GM12878 (cell line): ENCODE measurements at regions not wholly inside any gene's neighbourhood (a gene's known extent, or its start where the extent isn't known, plus 50 kb on each side); places are given as distances from the start of the nearest gene placed in this dataset.

ENCODE experiments used
- ATAC-seq: fragments of 200-7000 bp; cut with Tn5 transposase; 3 replicates; pipeline ENCODE4 v1.9.1; 2020; ENCODE audit warnings: mild to moderate bottlenecking, moderate library complexity
- BruUV-seq: library from RNA; stranded (reverse); fragments of 400-500 nt; replicated peaks from 2 replicates; lab custom pipeline; 2021; lab: Mats Ljungman, UMichigan
- CTCF ChIA-PET: fragments of 300-600 bp; sonication (Branson Sonifier 250); formaldehyde crosslinking; extraction: SDS; loops from one replicate; lab custom pipeline; 2021; ENCODE audit warnings: inconsistent platforms; lab: Yijun Ruan, JAX
- POLR2A ChIA-PET: fragments of 350-600 bp; formaldehyde crosslinking; extraction: SDS; loops from one replicate; lab custom pipeline; 2021; ENCODE audit warnings: inconsistent platforms; lab: Charles Lee
- RAD21 ChIA-PET: fragments of 300-600 bp; sonication (Branson Sonifier 250); formaldehyde crosslinking; loops from one replicate; lab custom pipeline; 2023; ENCODE audit warnings: antibody characterized with exemption; ENCODE audit not compliant: unreplicated experiment; lab: Charles Lee
- SMC1A ChIA-PET: fragments of 300-600 bp; sonication (Branson Sonifier 250); formaldehyde crosslinking; loops from one replicate; lab custom pipeline; 2023; ENCODE audit not compliant: unreplicated experiment, uncharacterized antibody; lab: Charles Lee
- DNase-seq: peaks from one replicate; pipeline ENCODE4 v3.0.0-alpha.2; 2011; ENCODE audit warnings: low read depth, low spot score
- FAIRE-seq: peaks from 3 replicates; lab custom pipeline; 2011; peaks lifted over from hg19 to GRCh38; lab: Jason Lieb, UNC
- H2AFZ ChIP-seq: 2 replicates; pipeline ENCODE4 v1.6.0; 2011; ENCODE audit warnings: low read depth, low read length, control low read depth; ENCODE audit not compliant: control insufficient read depth
- H3K27ac ChIP-seq: 2 replicates; pipeline ENCODE4 v1.5.1; 2011; ENCODE audit warnings: control low read depth; ENCODE audit not compliant: control insufficient read depth, insufficient read depth
- H3K27me3 ChIP-seq, 2 experiments: replicated peaks in 1 of 2; 2 replicates each; pipeline versions ENCODE4 v1.6.0 to v1.6.1; 2011; ENCODE audit warnings: low read length in 1 of 2; ENCODE audit not compliant: control insufficient read depth in 2 of 2, insufficient read depth in 2 of 2
- H3K36me3 ChIP-seq, 2 experiments: 2 replicates each; pipeline ENCODE4 v1.5.1; 2011; ENCODE audit warnings: low read length in 1 of 2; ENCODE audit not compliant: control insufficient read depth in 2 of 2, insufficient read depth in 2 of 2
- H3K4me1 ChIP-seq: 2 replicates; pipeline ENCODE4 v1.6.1; 2011; ENCODE audit warnings: mild to moderate bottlenecking, low read length, moderate library complexity, mixed read lengths; ENCODE audit not compliant: control insufficient read depth, insufficient read depth
- H3K4me2 ChIP-seq: 2 replicates; pipeline ENCODE4 v1.6.0; 2011; ENCODE audit warnings: control low read depth; ENCODE audit not compliant: control insufficient read depth, insufficient read depth
- H3K4me3 ChIP-seq: fragments of 200-600 bp; sonication (generic); 2 replicates; pipeline ENCODE4 v1.5.1; 2016
- H3K79me2 ChIP-seq: 2 replicates; pipeline ENCODE4 v1.6.0; 2011; ENCODE audit warnings: low read length; ENCODE audit not compliant: control insufficient read depth, insufficient read depth
- H3K9ac ChIP-seq: 2 replicates; pipeline ENCODE4 v1.8.0; 2011; ENCODE audit warnings: low read length, control low read depth, mixed read lengths; ENCODE audit not compliant: control insufficient read depth, insufficient read depth
- H3K9me3 ChIP-seq: replicated peaks from 3 replicates; pipeline ENCODE4 v1.5.1; 2011; ENCODE audit warnings: mild to moderate bottlenecking, low read length; ENCODE audit not compliant: control insufficient read depth, insufficient read depth
- H4K20me1 ChIP-seq: 2 replicates; pipeline ENCODE4 v1.6.0; 2011; ENCODE audit not compliant: control insufficient read depth, insufficient read depth
- MYC ChIP-seq: IDR thresholded peaks from 2 replicates; pipeline ENCODE4 v1.6.1; 2011; ENCODE audit warnings: mild to moderate bottlenecking, low read length, moderate library complexity, inconsistent platforms; ENCODE audit not compliant: insufficient read depth, insufficient replicate concordance, insufficient read length, severe bottlenecking
- RAD51 ChIP-seq: fragments of 450-650 bp; IDR thresholded peaks from 2 replicates; pipeline ENCODE4 v1.6.1; 2016; ENCODE audit warnings: moderate library complexity, mild to moderate bottlenecking, inconsistent platforms
- SMAD1 ChIP-seq: fragments of 450-650 bp; IDR thresholded peaks from 2 replicates; pipeline ENCODE4 v1.6.1; 2018; ENCODE audit warnings: mild to moderate bottlenecking, low read depth; ENCODE audit not compliant: partially characterized antibody
- SUPT20H ChIP-seq: IDR thresholded peaks from 2 replicates; pipeline ENCODE4 v1.6.1; 2011; ENCODE audit warnings: low read depth, mild to moderate bottlenecking, low read length, moderate library complexity, borderline replicate concordance; ENCODE audit not compliant: control insufficient read depth
- ZNF207 ChIP-seq: fragments of 450-650 bp; IDR thresholded peaks from 2 replicates; pipeline ENCODE4 v1.6.1; 2014; ENCODE audit warnings: antibody characterized with exemption, mild to moderate bottlenecking, borderline replicate concordance
- ZNF24 ChIP-seq: fragments of 450-650 bp; IDR thresholded peaks from 2 replicates; pipeline ENCODE4 v1.6.1; 2017; ENCODE audit warnings: antibody characterized with exemption, mild to moderate bottlenecking
- WGBS: methylation state at CpG from one replicate; pipeline ENCODE4 v1.1.6; 2016; ENCODE audit warnings: low lambda C conversion rate; ENCODE audit not compliant: insufficient replicate concordance, insufficient coverage; ENCODE audit errors: missing lambda C conversion rate; 5-methylcytosine and 5-hydroxymethylcytosine counted together
- in situ Hi-C: fragments of 300-500 bp; cut with MboI; formaldehyde crosslinking; loops from 9 replicates; pipeline ENCODE4 v1.14.3; 2018; ENCODE audit warnings: mixed read lengths
- intact Hi-C: fragments of 100-400 bp; cut with micrococcal nuclease; formaldehyde crosslinking; loops from one replicate; pipeline ENCODE4 v1.14.2; 2022; ENCODE audit not compliant: unreplicated experiment
- TF ChIP-seq, protein P1 (sequence below): IDR thresholded peaks from 2 replicates; pipeline ENCODE4 v1.6.1; 2011; ENCODE audit warnings: borderline replicate concordance, low read depth, mild to moderate bottlenecking, moderate library complexity, low read length; ENCODE audit not compliant: insufficient read depth, poor library complexity, severe bottlenecking
- TF ChIP-seq, protein P2 (sequence below): IDR thresholded peaks from 2 replicates; pipeline ENCODE4 v1.6.1; 2012; ENCODE audit warnings: low read depth, low read length, improper control_type of control experiment
- TF ChIP-seq, protein P3 (sequence below): IDR thresholded peaks from 2 replicates; pipeline ENCODE4 v1.6.1; 2011; ENCODE audit warnings: low read depth, low read length, improper control_type of control experiment, borderline replicate concordance
- TF ChIP-seq, protein P4 (sequence below): IDR thresholded peaks from 2 replicates; pipeline ENCODE4 v1.6.1; 2012; ENCODE audit warnings: low read length, inconsistent platforms

DNA sequence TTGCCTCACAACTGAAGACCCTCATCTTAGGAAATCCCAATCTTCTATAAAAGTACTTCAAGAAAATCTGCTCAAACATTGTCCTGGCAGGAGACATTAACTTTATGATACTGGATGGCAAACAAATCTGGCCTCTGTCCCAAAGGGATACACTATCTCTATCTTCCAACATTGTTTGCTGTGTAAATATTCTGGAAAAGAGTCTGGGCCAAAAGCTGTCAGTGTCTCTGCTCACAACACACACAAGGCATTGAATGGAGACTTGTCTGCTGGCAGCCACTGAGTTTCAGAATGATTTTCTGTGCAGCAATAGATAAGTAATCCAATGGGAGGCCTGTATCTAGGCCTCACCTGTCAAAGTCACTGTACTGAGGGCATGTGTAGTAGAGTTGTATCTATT, 471.1 kb downstream of the DMAC1 start (continued):
- TF ChIP-seq, protein P1, sequence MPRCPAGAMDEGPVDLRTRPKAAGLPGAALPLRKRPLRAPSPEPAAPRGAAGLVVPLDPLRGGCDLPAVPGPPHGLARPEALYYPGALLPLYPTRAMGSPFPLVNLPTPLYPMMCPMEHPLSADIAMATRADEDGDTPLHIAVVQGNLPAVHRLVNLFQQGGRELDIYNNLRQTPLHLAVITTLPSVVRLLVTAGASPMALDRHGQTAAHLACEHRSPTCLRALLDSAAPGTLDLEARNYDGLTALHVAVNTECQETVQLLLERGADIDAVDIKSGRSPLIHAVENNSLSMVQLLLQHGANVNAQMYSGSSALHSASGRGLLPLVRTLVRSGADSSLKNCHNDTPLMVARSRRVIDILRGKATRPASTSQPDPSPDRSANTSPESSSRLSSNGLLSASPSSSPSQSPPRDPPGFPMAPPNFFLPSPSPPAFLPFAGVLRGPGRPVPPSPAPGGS, result no peak
- TF ChIP-seq SMAD1, result no peak
- no peak for TF ChIP-seq ZNF207
- TF ChIP-seq MYC, result no peak
- TF ChIP-seq ZNF24, result no peak

DNA sequence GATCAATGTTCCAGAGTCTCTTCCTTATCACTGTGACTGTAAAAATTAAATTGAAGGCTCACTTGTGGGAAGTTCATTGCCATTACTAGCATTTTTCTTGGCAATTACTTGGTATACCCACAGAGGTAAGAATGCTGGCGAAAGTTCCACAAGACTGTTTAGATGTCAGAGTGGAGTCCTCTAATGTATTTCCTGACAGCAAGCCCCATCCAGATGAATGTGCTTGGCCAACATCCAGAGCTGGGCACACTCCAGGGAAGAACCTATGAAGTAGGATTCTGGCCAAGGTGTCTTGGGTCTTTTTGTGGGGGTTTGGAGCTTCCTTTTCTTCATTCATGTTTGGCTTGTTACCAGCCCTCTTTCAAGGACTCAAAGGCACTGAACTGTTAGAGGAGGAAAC, 473.6 kb downstream of the DMAC1 start:
- ChIA-PET RAD21 (no interaction called here), CTCF (interaction anchor here (0.7 kb wide), 1 partner anchor 32 kb away, joined by 4 read pairs; no protein-coding TSS in a partner anchor), POLR2A (no interaction called here), SMC1A (no interaction called here)
- no peaks in the 10 kb centered on the region for H3K9me3 ChIP-seq
- no peak overlapping the region for H3K4me2 ChIP-seq
- H3K4me3 ChIP-seq, result no peak overlapping the region
- intact Hi-C loops (no loop called here), in situ Hi-C loops (no loop called here)
- no peak overlapping the region for H2AFZ ChIP-seq
- H4K20me1 ChIP-seq, result no peaks in the 10 kb centered on the region
- DNase-seq, result no peak
- H3K4me1 ChIP-seq, result no peaks in the 10 kb centered on the region
- no peaks in the 10 kb centered on the region; a peak in 1 of 4 replicates for H3K27me3 ChIP-seq
- FAIRE-seq, result no peak
- no peaks in the 10 kb centered on the region for H3K36me3 ChIP-seq
- no peak overlapping the region for H3K27ac ChIP-seq
- H3K79me2 ChIP-seq, result no peaks in the 10 kb centered on the region
- ATAC-seq, result no peak
- BruUV-seq, result no TSS peak
- WGBS, result 0% methylated on average over 1 of the region's 1 CpG
- TF ChIP-seq SUPT20H, result no peak
- TF ChIP-seq, protein P2, sequence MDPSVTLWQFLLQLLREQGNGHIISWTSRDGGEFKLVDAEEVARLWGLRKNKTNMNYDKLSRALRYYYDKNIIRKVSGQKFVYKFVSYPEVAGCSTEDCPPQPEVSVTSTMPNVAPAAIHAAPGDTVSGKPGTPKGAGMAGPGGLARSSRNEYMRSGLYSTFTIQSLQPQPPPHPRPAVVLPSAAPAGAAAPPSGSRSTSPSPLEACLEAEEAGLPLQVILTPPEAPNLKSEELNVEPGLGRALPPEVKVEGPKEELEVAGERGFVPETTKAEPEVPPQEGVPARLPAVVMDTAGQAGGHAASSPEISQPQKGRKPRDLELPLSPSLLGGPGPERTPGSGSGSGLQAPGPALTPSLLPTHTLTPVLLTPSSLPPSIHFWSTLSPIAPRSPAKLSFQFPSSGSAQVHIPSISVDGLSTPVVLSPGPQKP, result no peak
- TF ChIP-seq, protein P3, sequence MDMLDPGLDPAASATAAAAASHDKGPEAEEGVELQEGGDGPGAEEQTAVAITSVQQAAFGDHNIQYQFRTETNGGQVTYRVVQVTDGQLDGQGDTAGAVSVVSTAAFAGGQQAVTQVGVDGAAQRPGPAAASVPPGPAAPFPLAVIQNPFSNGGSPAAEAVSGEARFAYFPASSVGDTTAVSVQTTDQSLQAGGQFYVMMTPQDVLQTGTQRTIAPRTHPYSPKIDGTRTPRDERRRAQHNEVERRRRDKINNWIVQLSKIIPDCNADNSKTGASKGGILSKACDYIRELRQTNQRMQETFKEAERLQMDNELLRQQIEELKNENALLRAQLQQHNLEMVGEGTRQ, result no peak
- TF ChIP-seq, protein P4, sequence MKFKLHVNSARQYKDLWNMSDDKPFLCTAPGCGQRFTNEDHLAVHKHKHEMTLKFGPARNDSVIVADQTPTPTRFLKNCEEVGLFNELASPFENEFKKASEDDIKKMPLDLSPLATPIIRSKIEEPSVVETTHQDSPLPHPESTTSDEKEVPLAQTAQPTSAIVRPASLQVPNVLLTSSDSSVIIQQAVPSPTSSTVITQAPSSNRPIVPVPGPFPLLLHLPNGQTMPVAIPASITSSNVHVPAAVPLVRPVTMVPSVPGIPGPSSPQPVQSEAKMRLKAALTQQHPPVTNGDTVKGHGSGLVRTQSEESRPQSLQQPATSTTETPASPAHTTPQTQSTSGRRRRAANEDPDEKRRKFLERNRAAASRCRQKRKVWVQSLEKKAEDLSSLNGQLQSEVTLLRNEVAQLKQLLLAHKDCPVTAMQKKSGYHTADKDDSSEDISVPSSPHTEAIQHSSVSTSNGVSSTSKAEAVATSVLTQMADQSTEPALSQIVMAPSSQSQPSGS, result no peak
- no peak for TF ChIP-seq RAD51
- H3K9ac ChIP-seq, result no peak overlapping the region
